GM23248 (cell line): ENCODE measurements at regions not wholly inside any gene's neighbourhood (a gene's known extent, or its start where the extent isn't known, plus 50 kb on each side); places are given as distances from the start of the nearest gene placed in this dataset.

Experiments
- EZH2 ChIP-seq: fragments of 200-600 bp; sonication (generic); IDR thresholded peaks from 2 replicates; pipeline ENCODE4 v1.6.1; 2018; ENCODE audit warnings: antibody characterized with exemption, mild to moderate bottlenecking; ENCODE audit not compliant: insufficient read depth, poor library complexity, severe bottlenecking
- EZH2phosphoT487 ChIP-seq: fragments of 200-600 bp; sonication (generic); IDR thresholded peaks from 2 replicates; pipeline ENCODE4 v1.6.1; 2018; ENCODE audit warnings: antibody characterized with exemption, moderate library complexity, mild to moderate bottlenecking, low read depth; ENCODE audit not compliant: insufficient read depth

- no peak for TF ChIP-seq EZH2phosphoT487
- no peak for TF ChIP-seq EZH2
Measured at GRCh38 chr6:113009682-113010081, 662.6 kb downstream of the RFPL4B start.
